ENCODE measurements at regions not wholly inside any gene's neighbourhood (a gene's known extent, or its start where the extent isn't known, plus 50 kb on each side); places are given as distances from the start of the nearest gene placed in this dataset.
"Not testable (repeated sequence)": the region's sequence is repeated elsewhere in the genome, so short reads cannot be mapped to it uniquely, and the experiment has no call there.

GRCh38 chr3:31184261-31185061 is 290.0 kb upstream of the GADL1 start:
- no peak for DNase-seq (ENCODE audit: low read depth)

- DNase-seq (ENCODE audit: low read depth): no peak
Measured at GRCh38 chr3:31185062-31185357, 290.5 kb upstream of the GADL1 start.

GRCh38 chr3:31186041-31186440 is 291.6 kb upstream of the GADL1 start:
- no peak for DNase-seq (ENCODE audit: low read depth)

- DNase-seq (ENCODE audit: low read depth): no peak
Measured at GRCh38 chr3:31187380-31187779, 292.9 kb upstream of the GADL1 start.

DNA sequence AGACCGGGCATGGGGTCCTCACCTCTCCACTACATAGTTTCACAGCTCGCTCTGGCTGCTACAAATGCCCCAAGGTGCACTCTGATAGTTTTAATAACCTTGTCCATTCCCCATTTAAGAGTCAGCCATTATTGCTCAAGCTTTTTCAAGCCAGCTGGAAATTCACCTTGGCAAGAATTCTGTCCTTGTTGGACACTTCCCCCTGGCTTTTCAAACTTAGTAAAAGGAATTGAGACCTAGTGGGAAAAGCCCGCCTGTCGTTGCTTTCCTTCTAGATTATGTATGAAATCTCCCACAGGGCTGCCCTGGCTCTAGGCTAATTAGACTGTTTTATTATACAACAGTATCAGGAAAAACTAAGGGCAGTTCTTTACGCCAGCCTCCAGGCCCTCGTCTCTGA is 293.7 kb upstream of the GADL1 start:
- no peak for DNase-seq (ENCODE audit: low read depth)

DNA sequence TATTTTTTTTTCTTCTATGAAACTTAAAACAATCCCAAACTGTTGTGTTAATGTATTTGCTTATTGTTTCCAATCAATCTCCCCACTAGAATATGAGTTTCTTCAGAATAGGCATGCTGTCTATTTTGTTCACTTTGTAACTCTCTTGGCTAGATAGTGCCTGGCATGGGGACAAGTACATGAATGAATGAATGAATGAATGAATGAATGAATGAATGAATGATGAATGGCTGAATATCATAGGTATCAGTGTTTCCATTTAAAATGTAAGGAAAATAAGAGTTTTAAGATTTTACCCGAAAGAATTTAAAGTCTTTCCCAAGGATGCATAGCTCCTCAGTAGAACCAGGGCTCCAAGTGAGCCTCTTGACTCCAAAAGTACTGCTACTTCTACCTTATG is 294.9 kb upstream of the GADL1 start:
- no peak for DNase-seq (ENCODE audit: low read depth)

DNA sequence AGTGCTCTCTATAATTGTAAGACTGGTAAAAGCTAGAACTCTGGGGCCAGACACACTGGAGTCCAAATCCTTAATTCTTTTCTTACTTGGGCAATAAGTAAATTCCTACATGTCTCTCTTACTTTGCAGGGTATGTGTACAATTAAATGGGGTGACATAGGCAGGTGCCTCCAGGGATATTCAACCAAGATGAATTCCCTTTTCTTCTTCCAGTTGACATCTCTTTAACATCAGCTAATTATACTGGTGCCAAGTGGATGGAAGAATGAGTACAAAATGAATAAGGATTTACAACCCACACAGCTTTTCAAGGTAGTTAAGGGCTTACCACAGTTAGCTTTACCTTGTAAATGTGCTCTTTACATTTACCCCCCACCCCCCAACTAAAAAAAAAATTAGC is 295.5 kb upstream of the GADL1 start:
- DNase-seq (ENCODE audit: low read depth): no peak

- no peak for DNase-seq (ENCODE audit: low read depth)
Measured at GRCh38 chr3:31191354-31191753, 296.9 kb upstream of the GADL1 start.

DNA sequence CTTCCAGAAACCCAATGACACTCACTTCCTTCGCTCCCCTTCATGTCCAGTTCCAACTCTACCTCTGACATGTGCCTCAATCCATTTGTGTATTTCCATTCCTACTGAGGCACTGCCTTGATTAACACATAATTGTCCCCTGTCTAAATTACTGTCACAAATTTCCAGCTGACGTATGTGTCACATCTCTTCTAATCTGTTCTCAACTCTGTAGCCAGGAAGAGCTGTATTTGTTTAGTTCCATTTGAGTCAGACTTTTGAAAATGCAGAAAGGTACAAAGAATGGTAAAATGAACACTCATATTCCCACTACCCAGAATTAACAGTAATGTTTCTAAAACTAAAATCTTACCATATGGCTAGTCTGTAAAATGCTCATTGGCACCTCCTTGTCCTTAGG is 299.0 kb upstream of the GADL1 start:
- no peak for DNase-seq (ENCODE audit: low read depth)

- DNase-seq (ENCODE audit: low read depth): no peak
Measured at GRCh38 chr3:31193871-31194270, 299.4 kb upstream of the GADL1 start.

- no peak for DNase-seq (ENCODE audit: low read depth)
Measured at GRCh38 chr3:31196261-31196660, 301.8 kb upstream of the GADL1 start.

- DNase-seq (ENCODE audit: low read depth): peak; percentile 86
Measured at GRCh38 chr3:31196881-31197364, 302.5 kb upstream of the GADL1 start.

DNA sequence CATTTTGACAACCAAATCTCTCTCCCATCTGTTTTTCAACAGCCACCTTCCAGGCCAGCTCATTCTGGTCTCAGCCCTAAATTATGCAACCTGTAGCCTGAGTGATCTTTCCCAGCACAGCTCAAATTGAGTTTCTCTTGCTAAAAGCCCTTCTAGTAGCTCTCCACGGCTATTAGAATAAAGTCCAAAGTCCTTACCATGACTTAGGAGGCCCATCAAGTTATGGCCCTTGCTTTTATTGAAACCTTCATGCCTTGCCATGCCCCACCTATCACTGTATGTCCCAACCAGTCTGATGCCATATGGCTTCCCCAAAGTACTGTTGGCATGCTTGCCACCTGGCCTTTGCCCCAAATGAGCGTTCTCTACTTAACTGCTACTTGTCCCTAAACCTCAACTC is 303.5 kb upstream of the GADL1 start:
- DNase-seq (ENCODE audit: low read depth): no peak

- DNase-seq (ENCODE audit: low read depth): no peak
Measured at GRCh38 chr3:31198890-31199289, 304.4 kb upstream of the GADL1 start.

GRCh38 chr3:31203960-31204795 is 309.7 kb upstream of the GADL1 start:
- no peak for DNase-seq (ENCODE audit: low read depth)

GRCh38 chr3:31204796-31205056 is 310.3 kb upstream of the GADL1 start:
- DNase-seq (ENCODE audit: low read depth): not testable (repeated sequence)

DNA sequence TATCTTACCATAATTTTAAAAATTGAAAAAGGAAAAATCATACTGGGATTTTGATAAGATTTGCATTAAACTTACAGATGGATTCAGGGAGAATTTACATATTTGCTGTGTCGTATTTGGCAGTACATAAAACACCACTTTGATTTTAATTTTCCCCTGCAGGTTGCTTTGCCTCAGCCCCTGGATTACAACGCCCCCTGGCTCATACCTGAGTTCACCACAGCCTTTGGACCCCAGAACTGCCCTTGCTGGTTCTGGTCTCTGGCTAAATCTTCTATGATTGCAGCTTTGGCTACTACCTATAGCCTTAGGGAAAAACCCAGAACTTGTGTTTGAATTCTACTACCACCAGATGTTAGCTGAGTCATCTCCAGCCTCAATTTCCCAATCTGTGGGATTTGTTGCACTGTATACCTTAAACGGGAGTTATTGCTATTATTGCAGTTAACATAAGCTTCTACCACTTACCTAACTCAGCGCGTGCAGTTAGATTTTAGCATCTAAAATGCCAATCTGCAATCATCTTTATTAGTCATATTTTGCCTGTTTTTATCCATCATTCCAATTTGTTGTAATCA is 315.7 kb upstream of the GADL1 start:
- no peak for DNase-seq (ENCODE audit: low read depth)

- DNase-seq (ENCODE audit: low read depth): no peak
Measured at GRCh38 chr3:31213869-31214486, 318.7 kb upstream of the STT3B start.

- no peak for DNase-seq (ENCODE audit: low read depth)
Measured at GRCh38 chr3:31218082-31218481, 314.6 kb upstream of the STT3B start.

DNA sequence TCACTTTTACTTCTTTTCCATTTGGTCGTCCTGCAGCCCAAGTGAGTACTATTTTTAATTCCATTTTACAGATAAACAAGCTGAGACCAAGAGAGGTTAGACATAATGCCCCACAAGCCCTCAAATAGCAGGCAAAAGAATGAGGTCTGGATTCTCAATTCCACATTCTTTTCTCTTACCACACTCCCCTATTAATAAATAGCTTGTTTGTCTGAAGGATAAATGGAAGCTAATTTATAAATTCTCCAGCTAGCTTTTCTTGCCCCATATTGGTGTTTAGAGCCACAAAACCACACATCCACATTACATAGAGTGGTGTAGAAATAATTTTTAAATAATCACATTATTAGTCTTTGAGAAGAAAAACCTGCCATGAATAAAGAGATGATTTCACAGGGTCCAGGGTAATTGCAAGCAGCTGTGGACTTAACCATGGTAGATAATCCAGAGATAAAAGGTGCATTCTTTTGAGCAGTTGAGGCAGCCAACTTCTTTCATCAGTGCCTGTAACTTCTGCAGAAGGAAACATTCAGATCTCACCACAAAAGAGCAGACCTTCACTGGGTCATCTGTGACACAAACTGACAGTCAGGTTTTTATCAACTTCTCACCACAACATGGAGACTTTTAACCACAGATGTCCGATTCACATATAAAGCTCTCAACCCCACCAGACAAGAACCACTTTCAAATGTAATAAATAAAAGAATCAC is 313.4 kb upstream of the STT3B start:
- peak; percentile 19 for DNase-seq (ENCODE audit: low read depth)

- DNase-seq (ENCODE audit: low read depth): no peak
Measured at GRCh38 chr3:31220431-31220830, 312.3 kb upstream of the STT3B start.

GRCh38 chr3:31223278-31223677 is 309.4 kb upstream of the STT3B start:
- DNase-seq (ENCODE audit: low read depth): no peak

All from GM04503 (cell line).